Jurkat, Clone E6-1 (cell line): ENCODE measurements at regions not wholly inside any gene's neighbourhood (a gene's known extent, or its start where the extent isn't known, plus 50 kb on each side); places are given as distances from the start of the nearest gene placed in this dataset.
A peak's percentile ranks its signal among the peaks of the same experiment; 100 is the strongest.
"Not testable (repeated sequence)": the region's sequence is repeated elsewhere in the genome, so short reads cannot be mapped to it uniquely, and the experiment has no call there.

Experiments
- DNase-seq: peaks from one replicate; pipeline ENCODE4 v3.0.0-alpha.2; 2011; ENCODE audit warnings: low read depth, low spot score
- H3K4me3 ChIP-seq: 2 replicates; pipeline ENCODE4 v1.5.1; 2011; ENCODE audit warnings: mild to moderate bottlenecking, low read length, control low read depth, moderate library complexity

DNA sequence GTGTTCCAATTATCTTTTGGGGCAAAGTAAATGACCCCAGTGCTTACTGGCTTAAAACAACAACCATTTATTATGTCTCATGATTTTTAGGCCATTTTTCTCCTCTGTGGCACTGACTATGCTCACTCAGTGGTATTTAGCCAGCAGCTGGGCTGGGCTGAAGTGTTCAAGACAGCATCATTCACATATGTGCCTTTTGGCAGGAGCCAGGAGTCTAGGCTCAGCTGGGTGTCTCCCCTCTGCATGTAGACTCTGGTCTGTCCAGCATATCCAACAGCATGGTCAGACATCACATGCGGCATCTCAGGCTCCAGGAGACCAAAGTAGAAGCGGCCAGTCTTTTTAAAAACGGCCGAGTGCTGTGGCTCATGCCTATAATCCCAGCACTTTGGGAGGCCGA lies 120.3 kb upstream of the TOP1 start:
- no peak overlapping the region for H3K4me3 ChIP-seq
- no peak for DNase-seq

DNA sequence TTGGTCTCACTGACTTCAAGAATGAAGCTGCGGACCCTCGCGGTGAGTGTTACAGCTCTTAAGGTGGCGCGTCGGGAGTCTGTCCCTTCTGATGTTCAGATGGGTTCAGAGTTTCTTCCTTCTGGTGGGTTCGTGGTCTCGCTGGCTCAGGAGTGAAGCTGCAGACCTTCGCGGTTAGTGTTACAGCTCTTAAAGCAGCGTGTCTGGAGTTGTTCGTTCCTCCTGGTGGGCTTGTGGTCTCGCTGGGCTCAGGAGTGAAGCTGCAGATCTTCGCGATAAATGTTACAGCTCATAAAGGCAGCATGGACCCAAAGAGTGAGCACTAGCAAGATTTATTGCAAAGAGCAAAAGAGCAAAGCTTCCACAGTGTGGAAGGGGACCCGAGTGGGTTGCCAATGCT lies 119.1 kb upstream of the TOP1 start:
- H3K4me3 ChIP-seq, result not testable (repeated sequence)
- peak; percentile 78 for DNase-seq

- DNase-seq, result not testable (repeated sequence)
These were observed 118.2 kb upstream of the TOP1 start for GRCh38 chr20:40910436-40910835.

DNA sequence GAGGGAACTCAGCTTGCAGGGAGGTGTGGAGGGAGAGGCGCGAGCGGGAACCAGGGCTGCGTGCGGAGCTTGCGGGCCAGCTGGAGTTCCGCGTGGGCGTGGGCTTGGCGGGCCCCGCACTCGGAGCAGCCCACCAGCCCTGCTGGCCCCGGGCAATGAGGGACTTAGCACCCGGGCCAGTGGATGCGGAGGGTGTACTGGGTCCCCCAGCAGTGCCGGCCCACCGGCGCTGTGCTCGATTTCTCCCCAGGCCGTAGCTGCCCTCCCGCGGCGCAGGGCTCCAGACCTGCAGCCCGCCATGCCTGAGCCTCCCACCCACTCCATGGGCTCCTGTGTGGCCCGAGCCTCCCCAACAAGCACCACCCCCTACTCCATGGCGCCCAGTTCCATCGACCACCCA lies 117.5 kb upstream of the TOP1 start:
- H3K4me3 ChIP-seq, DNase-seq: not testable (repeated sequence)

More at GRCh38 chr20:40910436-40910835, 118.2 kb upstream of the TOP1 start:
- H3K4me3 ChIP-seq, result not testable (repeated sequence)

DNA sequence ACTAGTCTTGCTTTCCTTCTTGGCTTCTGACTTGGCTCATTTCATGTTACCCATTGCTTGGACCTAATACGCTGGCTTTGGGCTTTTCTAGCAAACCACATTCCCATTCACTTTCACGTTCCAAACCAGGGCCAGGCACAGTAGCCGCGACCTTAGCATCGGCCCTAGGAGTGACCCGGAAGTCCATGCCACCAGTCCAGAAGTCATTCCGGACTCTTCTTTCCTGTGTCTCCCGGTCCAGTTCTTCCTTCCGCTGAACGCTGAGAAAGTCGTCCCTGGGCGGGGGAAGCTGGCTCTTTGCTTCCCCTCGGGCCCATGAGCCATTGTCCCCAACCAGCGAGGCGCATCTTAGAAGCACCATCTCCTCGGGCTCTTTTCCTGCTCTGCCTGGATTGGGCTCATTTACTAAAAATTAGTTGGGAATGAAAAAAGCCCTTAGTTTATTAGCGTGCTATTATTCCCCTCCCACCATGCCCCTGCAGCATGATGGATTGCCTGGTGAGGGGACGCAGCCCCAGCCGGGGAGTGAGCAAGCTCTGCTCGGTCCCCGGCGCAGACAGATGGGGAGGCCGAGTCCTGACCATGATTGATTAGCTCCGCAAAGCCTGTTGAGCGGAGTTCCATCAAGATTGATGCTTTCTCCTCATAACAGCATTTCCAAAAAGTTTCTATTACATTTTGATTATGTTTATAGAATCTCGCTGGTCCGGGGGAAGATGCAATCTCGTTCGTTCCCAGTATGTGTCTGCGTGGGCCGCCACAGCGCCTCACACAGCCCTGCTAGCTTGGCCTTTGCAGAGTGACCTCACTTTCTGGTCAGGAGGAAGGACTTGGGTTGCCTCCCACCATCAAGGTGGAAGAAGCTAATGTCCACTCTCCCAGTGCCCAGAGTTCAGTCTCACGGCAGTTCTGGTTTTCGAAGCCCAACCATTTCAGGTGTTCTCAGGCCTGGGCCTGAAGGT lies 115.1 kb upstream of the TOP1 start:
- no peak overlapping the region for H3K4me3 ChIP-seq
- DNase-seq, result no peak

DNA sequence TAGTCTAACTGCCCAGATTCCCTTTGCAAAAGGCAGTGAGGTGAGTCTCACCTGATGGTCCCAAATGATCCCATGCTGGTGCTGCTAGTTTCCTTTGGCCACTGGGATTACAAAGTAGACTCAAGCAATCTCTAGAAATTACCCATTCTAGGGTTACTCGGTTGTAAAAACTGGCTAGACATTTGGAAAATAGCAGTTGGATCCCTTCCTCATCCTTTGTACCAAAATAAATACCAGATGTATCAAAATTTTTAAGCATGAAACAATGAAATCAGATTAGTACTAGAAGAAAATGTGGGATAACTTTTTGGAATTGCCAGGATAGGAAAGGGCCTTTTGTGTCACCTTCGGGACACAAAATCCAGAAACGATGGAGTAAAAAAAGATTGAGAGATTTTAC lies 112.9 kb upstream of the TOP1 start:
- DNase-seq, result no peak
- no peak overlapping the region for H3K4me3 ChIP-seq

DNA sequence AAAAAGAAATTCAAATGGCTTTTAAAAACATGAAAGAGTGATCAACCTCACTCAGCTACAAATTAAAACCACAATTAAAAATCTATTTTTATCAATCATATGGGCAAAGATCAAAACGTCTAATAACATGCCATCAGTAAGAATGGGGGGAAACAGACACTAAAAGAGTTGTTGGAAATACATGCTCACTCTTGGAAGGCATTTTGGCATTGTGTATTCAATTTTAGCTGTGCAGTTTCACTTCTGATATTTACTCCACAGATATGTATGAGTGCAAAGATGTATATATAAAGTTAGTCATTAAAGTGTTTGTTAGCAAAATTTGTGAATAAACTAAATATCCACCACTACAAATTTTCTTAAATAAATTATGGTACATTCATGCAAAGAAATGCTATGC lies 112.3 kb upstream of the TOP1 start:
- no peak for DNase-seq
- no peak overlapping the region for H3K4me3 ChIP-seq

GRCh38 chr20:40920291-40920690 lies 108.3 kb upstream of the TOP1 start:
- H3K4me3 ChIP-seq, result no peak overlapping the region
- DNase-seq, result no peak

DNA sequence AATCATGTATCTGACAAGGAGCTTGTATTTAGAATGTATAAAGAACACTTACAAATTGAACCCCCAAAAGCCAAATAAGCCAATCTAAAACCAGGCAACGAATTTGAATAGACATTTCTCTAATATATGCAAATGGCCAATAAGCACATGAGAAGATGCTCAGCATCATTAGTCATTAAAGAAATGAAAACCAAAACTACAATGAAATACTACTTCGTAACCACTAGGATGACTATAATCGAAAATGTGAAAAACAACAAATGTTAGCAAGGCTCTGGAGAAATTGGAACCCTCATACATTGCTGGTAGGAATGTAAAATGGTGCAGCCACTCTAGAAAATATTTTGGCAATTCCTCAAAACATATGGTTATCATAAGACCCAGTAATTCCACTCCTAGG lies 105.8 kb upstream of the TOP1 start:
- no peak overlapping the region for H3K4me3 ChIP-seq
- no peak for DNase-seq

- no peak overlapping the region for H3K4me3 ChIP-seq
- no peak for DNase-seq
These were observed 102.7 kb upstream of the TOP1 start for GRCh38 chr20:40925829-40926510.

GRCh38 chr20:40926928-40927327 lies 101.7 kb upstream of the TOP1 start:
- H3K4me3 ChIP-seq, result no peak overlapping the region
- no peak for DNase-seq

DNA sequence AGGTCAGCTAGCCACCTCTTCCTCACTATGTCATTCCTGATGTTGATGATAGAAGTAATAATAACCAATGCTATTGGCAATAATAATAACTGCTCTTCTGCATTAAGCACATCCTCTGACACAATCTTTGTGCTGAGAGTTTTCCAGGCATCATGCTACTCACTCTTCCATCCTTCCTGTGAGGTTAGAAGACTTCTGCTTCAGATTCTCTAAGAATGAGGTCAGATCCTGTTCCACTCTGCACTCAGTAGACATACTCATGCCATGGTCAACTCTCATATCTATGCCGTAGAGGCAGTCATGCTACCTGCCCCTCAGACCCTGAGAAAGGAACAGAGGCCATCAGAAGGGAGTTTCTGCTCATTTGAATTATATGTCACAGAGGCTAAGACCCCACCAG lies 98.1 kb upstream of the TOP1 start:
- H3K4me3 ChIP-seq, result no peak overlapping the region
- peak; percentile 54 for DNase-seq

GRCh38 chr20:40931410-40932044 lies 97.1 kb upstream of the TOP1 start:
- peak; percentile 98 for DNase-seq
- peak overlapping the region; percentile 38 for H3K4me3 ChIP-seq

- H3K4me3 ChIP-seq, result no peak overlapping the region
- DNase-seq, result no peak
These were observed 96.2 kb upstream of the TOP1 start for GRCh38 chr20:40932436-40932835.

GRCh38 chr20:40933758-40934157 lies 94.9 kb upstream of the TOP1 start:
- no peak for DNase-seq
- no peak overlapping the region for H3K4me3 ChIP-seq

- H3K4me3 ChIP-seq, result no peak overlapping the region
- no peak for DNase-seq
These were observed 90.6 kb upstream of the TOP1 start for GRCh38 chr20:40938020-40938419.

- no peak overlapping the region for H3K4me3 ChIP-seq
- no peak for DNase-seq
These were observed 89.0 kb upstream of the TOP1 start for GRCh38 chr20:40939667-40940066.

DNA sequence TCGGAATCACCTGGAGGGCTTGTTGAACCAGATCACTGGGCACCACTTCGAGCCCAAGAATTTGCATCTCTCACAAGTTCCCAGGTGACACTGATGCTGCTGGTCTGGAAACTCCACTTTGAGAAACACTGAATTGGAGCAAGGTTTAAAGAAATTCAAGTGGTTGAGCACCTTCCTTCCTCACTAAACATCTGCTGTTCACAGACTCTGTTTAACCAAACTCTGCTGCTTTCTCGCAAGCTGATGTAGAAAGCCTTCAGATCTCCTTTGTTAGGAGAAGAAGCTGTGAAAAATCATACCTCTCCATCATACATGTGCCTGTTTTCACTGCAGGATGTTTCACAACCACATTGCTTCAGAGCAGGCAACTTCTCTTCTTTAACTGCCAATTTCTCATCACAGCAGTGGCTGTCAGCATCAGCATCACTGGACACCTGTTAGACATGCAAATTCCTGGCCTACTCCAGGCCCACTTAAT lies 87.5 kb upstream of the TOP1 start:
- no peak overlapping the region for H3K4me3 ChIP-seq
- peak; percentile 77 for DNase-seq

DNA sequence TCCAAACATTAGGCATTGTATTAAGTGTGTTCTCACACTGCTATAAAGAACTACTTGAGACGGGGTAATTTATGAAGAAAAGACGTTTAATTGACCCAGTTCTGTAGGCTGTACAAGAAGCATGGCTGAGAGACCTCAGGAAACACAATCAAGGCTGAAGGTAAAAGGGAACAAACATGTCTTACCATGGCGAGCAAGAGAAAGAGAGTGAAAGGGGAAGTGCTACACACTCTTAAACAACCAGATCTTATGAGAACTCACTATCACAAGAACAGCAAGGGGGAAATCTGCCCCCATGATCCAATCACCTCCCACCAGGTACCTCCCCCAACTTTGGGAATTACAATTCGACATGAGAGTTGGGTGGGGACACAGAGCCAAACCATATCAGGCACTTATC lies 86.6 kb upstream of the TOP1 start:
- no peak for DNase-seq
- H3K4me3 ChIP-seq, result no peak overlapping the region

GRCh38 chr20:40942775-40943174 lies 85.8 kb upstream of the TOP1 start:
- no peak overlapping the region for H3K4me3 ChIP-seq
- no peak for DNase-seq
